H9 (cell line): ENCODE measurements at regions not wholly inside any gene's neighbourhood (a gene's known extent, or its start where the extent isn't known, plus 50 kb on each side); places are given as distances from the start of the nearest gene placed in this dataset.

Experiments used
- DNase-seq: peaks from one replicate; pipeline ENCODE4 v3.0.0-alpha.2; 2017
- H2AFZ ChIP-seq: one replicate; pipeline ENCODE4 v1.6.1; 2013; ENCODE audit warnings: mild to moderate bottlenecking, low read length, control low read depth, moderate library complexity
- H2AK5ac ChIP-seq: 2 replicates; pipeline ENCODE4 v1.6.1; 2013; ENCODE audit warnings: low read length, control low read depth, mixed read lengths; ENCODE audit not compliant: insufficient read length
- H2BK120ac ChIP-seq: one replicate; pipeline ENCODE4 v1.6.1; 2013; ENCODE audit warnings: low read depth, mild to moderate bottlenecking, low read length, control low read depth, inconsistent platforms; ENCODE audit not compliant: poor library complexity, severe bottlenecking
- H2BK12ac ChIP-seq: 2 replicates; pipeline ENCODE4 v1.6.1; 2013; ENCODE audit warnings: low read length, control low read depth, mixed read lengths, low read depth; ENCODE audit not compliant: insufficient read length
- H2BK15ac ChIP-seq: 2 replicates; pipeline ENCODE4 v1.6.1; 2013; ENCODE audit warnings: low read depth, low read length, control low read depth
- H2BK20ac ChIP-seq: one replicate; pipeline ENCODE4 v1.6.1; 2013; ENCODE audit warnings: low read depth, mild to moderate bottlenecking, low read length, control low read depth, inconsistent platforms; ENCODE audit not compliant: poor library complexity, severe bottlenecking
- H2BK5ac ChIP-seq: 2 replicates; pipeline ENCODE4 v1.6.1; 2013; ENCODE audit warnings: low read length, control low read depth, mixed read lengths; ENCODE audit not compliant: insufficient read length
- H3K14ac ChIP-seq: 2 replicates; pipeline ENCODE4 v1.6.1; 2013; ENCODE audit warnings: low read length, control low read depth; ENCODE audit not compliant: insufficient read depth
- H3K18ac ChIP-seq: 2 replicates; pipeline ENCODE4 v1.6.1; 2013; ENCODE audit warnings: low read depth, mild to moderate bottlenecking, mixed read lengths, low read length, control low read depth; ENCODE audit not compliant: insufficient read length
- H3K23ac ChIP-seq: 2 replicates; pipeline ENCODE4 v1.6.1; 2013; ENCODE audit warnings: low read length, control low read depth, mixed read lengths, low read depth; ENCODE audit not compliant: insufficient read length
- H3K23me2 ChIP-seq: 2 replicates; pipeline ENCODE4 v1.6.1; 2013; ENCODE audit warnings: low read depth, mild to moderate bottlenecking, mixed read lengths, low read length, control low read depth; ENCODE audit not compliant: insufficient read length, poor library complexity, severe bottlenecking
- H3K27ac ChIP-seq: 2 replicates; pipeline ENCODE4 v1.5.1; 2013; ENCODE audit warnings: low read length, control low read depth, mixed read lengths, low read depth; ENCODE audit not compliant: insufficient read length
- H3K27me3 ChIP-seq: 2 replicates; pipeline ENCODE4 v1.6.1; 2013; ENCODE audit warnings: low read length, control low read depth, inconsistent platforms; ENCODE audit not compliant: insufficient read depth
- H3K4ac ChIP-seq: 2 replicates; pipeline ENCODE4 v1.6.1; 2013; ENCODE audit warnings: low read depth, mild to moderate bottlenecking, control low read depth, inconsistent platforms, low read length, moderate library complexity
- H3K4me1 ChIP-seq: 2 replicates; pipeline ENCODE4 v1.6.1; 2013; ENCODE audit warnings: low read length, control low read depth, inconsistent platforms; ENCODE audit not compliant: insufficient read depth
- H3K4me2 ChIP-seq: 2 replicates; pipeline ENCODE4 v1.6.1; 2013; ENCODE audit warnings: low read length, control low read depth, mixed read lengths; ENCODE audit not compliant: insufficient read length, insufficient read depth
- H3K56ac ChIP-seq: 2 replicates; pipeline ENCODE4 v1.6.1; 2013; ENCODE audit warnings: low read depth, mild to moderate bottlenecking, mixed read lengths, low read length, control low read depth; ENCODE audit not compliant: insufficient read length
- H3K79me1 ChIP-seq: 2 replicates; pipeline ENCODE4 v1.6.1; 2013; ENCODE audit warnings: low read depth, mild to moderate bottlenecking, moderate library complexity, low read length, control low read depth, inconsistent platforms; ENCODE audit not compliant: insufficient read depth, poor library complexity, severe bottlenecking
- H3K79me2 ChIP-seq: 2 replicates; pipeline ENCODE4 v1.6.1; 2013; ENCODE audit warnings: low read length, control low read depth, inconsistent platforms; ENCODE audit not compliant: insufficient read depth
- H3K9ac ChIP-seq: 2 replicates; pipeline ENCODE4 v1.6.1; 2013; ENCODE audit warnings: low read length, control low read depth, mixed read lengths; ENCODE audit not compliant: insufficient read length; ENCODE audit errors: extremely low read depth
- H3K9me3 ChIP-seq: one replicate; pipeline ENCODE4 v1.6.1; 2013; ENCODE audit warnings: low read depth, low read length, inconsistent platforms; ENCODE audit not compliant: control insufficient read depth
- H3T11ph ChIP-seq: one replicate; pipeline ENCODE4 v1.6.1; 2013; ENCODE audit warnings: mild to moderate bottlenecking, low read length, control low read depth, inconsistent platforms
- H4K20me1 ChIP-seq: one replicate; pipeline ENCODE4 v1.6.1; 2013; ENCODE audit not compliant: control insufficient read depth, insufficient read length, insufficient read depth
- H4K5ac ChIP-seq: 2 replicates; pipeline ENCODE4 v1.6.1; 2013; ENCODE audit warnings: low read depth, mild to moderate bottlenecking, mixed read lengths, low read length, control low read depth; ENCODE audit not compliant: insufficient read length
- H4K8ac ChIP-seq: replicated peaks from 2 replicates; pipeline ENCODE4 v1.6.1; 2013; ENCODE audit warnings: low read length, control low read depth, mixed read lengths, low read depth; ENCODE audit not compliant: insufficient read length
- H4K91ac ChIP-seq: 2 replicates; pipeline ENCODE4 v1.6.1; 2013; ENCODE audit warnings: low read depth, mild to moderate bottlenecking, moderate library complexity, mixed read lengths, low read length, control low read depth; ENCODE audit not compliant: insufficient read length
- H3K27ac Mint-ChIP-seq, 3 experiments: 2 replicates in 2 of 3; 3 replicates in 1 of 3; pipeline ENCODE4 v1.8.0; 2020 to 2021; ENCODE audit warnings: mixed read lengths in 3 of 3, mild to moderate bottlenecking in 1 of 3, moderate library complexity in 1 of 3
- H3K27me3 Mint-ChIP-seq: 2 replicates; pipeline ENCODE4 v1.8.0; 2021; ENCODE audit warnings: low read depth, mild to moderate bottlenecking, moderate library complexity, mixed read lengths
- H3K36me3 Mint-ChIP-seq, 3 experiments: 2 replicates in 2 of 3; 3 replicates in 1 of 3; pipeline ENCODE4 v1.8.0; 2020 to 2021; ENCODE audit warnings: low read depth in 3 of 3, mixed read lengths in 3 of 3; ENCODE audit not compliant: insufficient read depth in 1 of 3
- H3K4me1 Mint-ChIP-seq, 2 experiments: 2 replicates each; pipeline ENCODE4 v1.8.0; 2020; ENCODE audit warnings: mixed read lengths in 2 of 2
- H3K4me3 Mint-ChIP-seq, 2 experiments: 2 replicates in 1 of 2; 3 replicates in 1 of 2; pipeline ENCODE4 v1.8.0; 2020 to 2021; ENCODE audit warnings: mild to moderate bottlenecking in 2 of 2, mixed read lengths in 2 of 2, moderate library complexity in 1 of 2
- H3K9me3 Mint-ChIP-seq, 2 experiments: 2 replicates in 1 of 2; 3 replicates in 1 of 2; pipeline ENCODE4 v1.8.0; 2020; ENCODE audit warnings: mild to moderate bottlenecking in 2 of 2, mixed read lengths in 2 of 2, moderate library complexity in 1 of 2
- WGBS: extraction: QIAGEN DNeasy Blood & Tissue Kit; methylation state at CpG from one replicate; pipeline ENCODE4 v1.1.7; 2013; ENCODE audit warnings: missing lambda C conversion rate, low lambda C conversion rate, mixed read lengths; ENCODE audit not compliant: insufficient read length; ENCODE audit errors: extremely low coverage; 5-methylcytosine and 5-hydroxymethylcytosine counted together
- TF ChIP-seq, protein P1 (sequence below): fragments of 200-600 bp; sonication (generic); conservative IDR thresholded peaks from 3 replicates; pipeline ENCODE4 v1.8.0; 2021; ENCODE audit warnings: antibody characterized with exemption, mild to moderate bottlenecking

DNA sequence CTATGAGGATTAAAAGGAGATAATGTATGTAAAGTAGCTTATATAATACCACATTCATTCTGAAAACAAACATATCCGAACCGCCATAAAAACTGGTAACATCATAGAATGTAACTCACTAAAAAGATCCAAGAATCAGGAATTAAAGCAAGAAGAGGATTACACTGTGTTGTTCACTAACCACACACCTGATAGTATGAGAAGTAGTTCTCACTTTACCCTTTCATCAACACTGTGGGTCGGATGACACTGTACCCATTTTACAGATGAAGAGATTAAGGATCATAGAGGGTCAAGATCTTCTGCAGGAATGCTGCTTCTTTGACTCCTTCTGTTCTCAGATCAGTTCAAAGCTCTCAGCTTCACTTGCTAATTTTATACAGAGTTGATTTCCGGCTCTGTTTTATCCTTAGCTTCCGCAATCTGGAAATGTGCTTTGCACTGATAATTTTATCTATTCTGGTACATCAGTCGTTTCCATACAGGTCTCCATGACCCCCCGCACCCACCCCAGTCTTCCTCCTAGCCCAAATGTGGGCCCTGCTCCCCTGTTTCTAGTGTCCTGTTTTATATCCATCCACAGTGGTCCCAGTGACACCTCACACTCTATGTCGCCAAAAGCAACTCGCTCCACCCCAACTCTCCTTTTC is 288.6 kb upstream of the CCL2 start:
- no peak overlapping the region for H4K91ac ChIP-seq
- H3K79me1 ChIP-seq, result no peaks in the 10 kb centered on the region
- TF ChIP-seq, protein P1, sequence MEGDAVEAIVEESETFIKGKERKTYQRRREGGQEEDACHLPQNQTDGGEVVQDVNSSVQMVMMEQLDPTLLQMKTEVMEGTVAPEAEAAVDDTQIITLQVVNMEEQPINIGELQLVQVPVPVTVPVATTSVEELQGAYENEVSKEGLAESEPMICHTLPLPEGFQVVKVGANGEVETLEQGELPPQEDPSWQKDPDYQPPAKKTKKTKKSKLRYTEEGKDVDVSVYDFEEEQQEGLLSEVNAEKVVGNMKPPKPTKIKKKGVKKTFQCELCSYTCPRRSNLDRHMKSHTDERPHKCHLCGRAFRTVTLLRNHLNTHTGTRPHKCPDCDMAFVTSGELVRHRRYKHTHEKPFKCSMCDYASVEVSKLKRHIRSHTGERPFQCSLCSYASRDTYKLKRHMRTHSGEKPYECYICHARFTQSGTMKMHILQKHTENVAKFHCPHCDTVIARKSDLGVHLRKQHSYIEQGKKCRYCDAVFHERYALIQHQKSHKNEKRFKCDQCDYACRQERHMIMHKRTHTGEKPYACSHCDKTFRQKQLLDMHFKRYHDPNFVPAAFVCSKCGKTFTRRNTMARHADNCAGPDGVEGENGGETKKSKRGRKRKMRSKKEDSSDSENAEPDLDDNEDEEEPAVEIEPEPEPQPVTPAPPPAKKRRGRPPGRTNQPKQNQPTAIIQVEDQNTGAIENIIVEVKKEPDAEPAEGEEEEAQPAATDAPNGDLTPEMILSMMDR, result no peak
- no peak overlapping the region for H4K5ac ChIP-seq
- H3K27me3 ChIP-seq, result no peaks in the 10 kb centered on the region
- no peak overlapping the region for H2AFZ ChIP-seq
- no peaks in the 10 kb centered on the region for H3K79me2 ChIP-seq
- Mint-ChIP-seq H3K4me1 (peaks cover 22% of the 10 kb centered on the region in 2 experiments), H3K4me3 (no peak overlapping the region), H3K27ac (peak overlapping the region in 1 of 3 experiments; percentile 58; a peak in 2 of 7 replicates), H3K9me3 (no peaks in the 10 kb centered on the region; a peak in 1 of 5 replicates), H3K36me3 (no peaks in the 10 kb centered on the region), H3K27me3 (no peaks in the 10 kb centered on the region; the same call in 1 of the 2 replicates)
- peaks cover 3% of the 10 kb centered on the region; the same call in 1 of the 2 replicates for H3K4me1 ChIP-seq
- H3K4me2 ChIP-seq, result no peak overlapping the region
- no peak overlapping the region for H3K27ac ChIP-seq
- no peak overlapping the region for H2BK20ac ChIP-seq
- H3K14ac ChIP-seq, result no peak overlapping the region
- no peak overlapping the region for H2BK12ac ChIP-seq
- no peak overlapping the region for H3K4ac ChIP-seq
- no peaks in the 10 kb centered on the region for H3K9me3 ChIP-seq
- no peak overlapping the region for H3T11ph ChIP-seq
- no CpG with 5 or more reads among the region's 9 CpGs for WGBS
- no peak overlapping the region for H2BK15ac ChIP-seq
- H3K18ac ChIP-seq, result no peak overlapping the region
- H4K20me1 ChIP-seq, result no peaks in the 10 kb centered on the region
- H3K23ac ChIP-seq, result no peak overlapping the region
- H3K23me2 ChIP-seq, result no peaks in the 10 kb centered on the region
- no peak overlapping the region for H3K9ac ChIP-seq
- H2AK5ac ChIP-seq, result no peak overlapping the region
- H2BK120ac ChIP-seq, result no peak overlapping the region
- no peak overlapping the region for H4K8ac ChIP-seq
- H2BK5ac ChIP-seq, result no peak overlapping the region
- DNase-seq, result no peak
- H3K56ac ChIP-seq, result no peak overlapping the region
